ENCODE measurements at regions not wholly inside any gene's neighbourhood (a gene's known extent, or its start where the extent isn't known, plus 50 kb on each side); places are given as distances from the start of the nearest gene placed in this dataset.

GRCh38 chr2:123528996-123529707 is 495.9 kb upstream of the CNTNAP5 start:
- Histone ChIP-seq H4K20me1 (ENCODE audit: insufficient read depth, low read length) (no peaks in the 10 kb centered on the region), H3K79me2 (ENCODE audit: low read length) (no peaks in the 10 kb centered on the region), H2AFZ (ENCODE audit: low read length) (no peak overlapping the region), H3K4me1 (ENCODE audit: low read length) (no peaks in the 10 kb centered on the region), H3K27me3 (replicated peaks; ENCODE audit: insufficient read depth, low read length) (no peaks in the 10 kb centered on the region), H3K4me2 (ENCODE audit: low read depth, low read length) (no peak overlapping the region), H3K9me2 (replicated peaks; ENCODE audit: insufficient read depth, low read length) (no peaks in the 10 kb centered on the region), H3K36me3 (replicated peaks; ENCODE audit: insufficient read depth, low read length) (no peaks in the 10 kb centered on the region), H3K27ac (ENCODE audit: low read length) (no peak overlapping the region), H3K9ac (ENCODE audit: low read length) (no peak overlapping the region), H3K9me3 (replicated peaks; ENCODE audit: insufficient read depth, low read length) (no peaks in the 10 kb centered on the region), H3F3A (ENCODE audit: insufficient read depth, low read length) (no peaks in the 10 kb centered on the region), H3K4me3 (ENCODE audit: low read length) (no peak overlapping the region)
- DNase-seq = no peak
- TF ChIP-seq EZH2phosphoT487 (IDR thresholded peaks at IDR 0.05; ENCODE audit: low read length) (no peak), CTCF (IDR thresholded peaks at IDR 0.05; ENCODE audit: low read length) (no peak), EZH2 (optimal IDR thresholded peaks at IDR 0.05; ENCODE audit: low read depth, low read length) (no peak)

- H3K4me3 ChIP-seq (ENCODE audit: low read length) = no peak overlapping the region
- H3K4me1 ChIP-seq (ENCODE audit: low read length) = no peaks in the 10 kb centered on the region
- H3K9ac ChIP-seq (ENCODE audit: low read length) = no peak overlapping the region
- no peaks in the 10 kb centered on the region for H4K20me1 ChIP-seq (ENCODE audit: insufficient read depth, low read length)
- H3F3A ChIP-seq (ENCODE audit: insufficient read depth, low read length) = no peaks in the 10 kb centered on the region
- no peak overlapping the region for H3K4me2 ChIP-seq (ENCODE audit: low read depth, low read length)
- DNase-seq = no peak
- no peaks in the 10 kb centered on the region for H3K27me3 ChIP-seq (replicated peaks; ENCODE audit: insufficient read depth, low read length)
- H3K79me2 ChIP-seq (ENCODE audit: low read length) = no peaks in the 10 kb centered on the region
- H2AFZ ChIP-seq (ENCODE audit: low read length) = no peak overlapping the region
- H3K9me2 ChIP-seq (replicated peaks; ENCODE audit: insufficient read depth, low read length) = no peaks in the 10 kb centered on the region
- H3K9me3 ChIP-seq (replicated peaks; ENCODE audit: insufficient read depth, low read length) = no peaks in the 10 kb centered on the region
- no peak for TF ChIP-seq CTCF (IDR thresholded peaks at IDR 0.05; ENCODE audit: low read length)
- no peak for TF ChIP-seq EZH2 (optimal IDR thresholded peaks at IDR 0.05; ENCODE audit: low read depth, low read length)
- no peak for TF ChIP-seq EZH2phosphoT487 (IDR thresholded peaks at IDR 0.05; ENCODE audit: low read length)
- H3K36me3 ChIP-seq (replicated peaks; ENCODE audit: insufficient read depth, low read length) = no peaks in the 10 kb centered on the region
- no peak overlapping the region for H3K27ac ChIP-seq (ENCODE audit: low read length)
Observed at GRCh38 chr2:123530004-123530403, 495.1 kb upstream of the CNTNAP5 start.

- TF ChIP-seq EZH2 (optimal IDR thresholded peaks at IDR 0.05; ENCODE audit: low read depth, low read length) (no peak), EZH2phosphoT487 (IDR thresholded peaks at IDR 0.05; ENCODE audit: low read length) (no peak), CTCF (IDR thresholded peaks at IDR 0.05; ENCODE audit: low read length) (no peak)
Observed at GRCh38 chr2:123532126-123532525, 493.0 kb upstream of the CNTNAP5 start.

More at GRCh38 chr2:123532126-123532525, 493.0 kb upstream of the CNTNAP5 start:
- Histone ChIP-seq H3K27me3 (replicated peaks; ENCODE audit: insufficient read depth, low read length) (no peaks in the 10 kb centered on the region), H4K20me1 (ENCODE audit: insufficient read depth, low read length) (no peaks in the 10 kb centered on the region), H3K9me3 (replicated peaks; ENCODE audit: insufficient read depth, low read length) (no peaks in the 10 kb centered on the region), H3K4me1 (ENCODE audit: low read length) (no peaks in the 10 kb centered on the region), H3K4me2 (ENCODE audit: low read depth, low read length) (no peak overlapping the region), H3F3A (ENCODE audit: insufficient read depth, low read length) (no peaks in the 10 kb centered on the region), H3K4me3 (ENCODE audit: low read length) (no peak overlapping the region), H3K9me2 (replicated peaks; ENCODE audit: insufficient read depth, low read length) (no peaks in the 10 kb centered on the region), H2AFZ (ENCODE audit: low read length) (no peak overlapping the region), H3K36me3 (replicated peaks; ENCODE audit: insufficient read depth, low read length) (no peaks in the 10 kb centered on the region), H3K79me2 (ENCODE audit: low read length) (no peaks in the 10 kb centered on the region), H3K27ac (ENCODE audit: low read length) (no peak overlapping the region), H3K9ac (ENCODE audit: low read length) (no peak overlapping the region)
- no peak for DNase-seq
